LNCAP (cell line): ENCODE measurements at regions not wholly inside any gene's neighbourhood (a gene's known extent, or its start where the extent isn't known, plus 50 kb on each side); places are given as distances from the start of the nearest gene placed in this dataset.

Experiments used
- CTCF ChIP-seq: fragments of 450-650 bp; IDR thresholded peaks from 2 replicates; pipeline ENCODE4 v1.5.1; 2017; ENCODE audit warnings: mild to moderate bottlenecking

DNA sequence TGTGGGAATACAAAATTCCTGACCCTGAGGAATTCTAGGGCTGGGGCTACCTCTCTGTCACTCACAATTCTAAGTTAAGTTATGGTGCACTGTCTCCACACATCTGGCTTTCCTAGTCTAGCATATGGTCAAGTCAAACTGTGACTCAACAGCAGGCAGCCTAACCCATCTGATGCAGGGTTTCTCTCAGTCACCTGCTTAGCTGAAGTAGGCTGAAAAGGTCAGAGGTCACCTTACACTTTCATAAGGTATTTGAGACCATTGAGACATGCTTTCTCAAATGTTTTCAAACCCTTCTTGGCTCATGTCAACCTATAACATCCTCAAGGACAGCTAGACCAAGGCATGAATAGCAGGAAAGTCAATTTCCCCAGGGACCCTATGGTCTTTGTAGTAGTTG is 196.5 kb upstream of the STK26 start:
- TF ChIP-seq CTCF = no peak

GRCh38 chrX:131827935-131828334 is 195.2 kb upstream of the STK26 start:
- no peak; the same call in 1 of the 2 replicates for TF ChIP-seq CTCF

DNA sequence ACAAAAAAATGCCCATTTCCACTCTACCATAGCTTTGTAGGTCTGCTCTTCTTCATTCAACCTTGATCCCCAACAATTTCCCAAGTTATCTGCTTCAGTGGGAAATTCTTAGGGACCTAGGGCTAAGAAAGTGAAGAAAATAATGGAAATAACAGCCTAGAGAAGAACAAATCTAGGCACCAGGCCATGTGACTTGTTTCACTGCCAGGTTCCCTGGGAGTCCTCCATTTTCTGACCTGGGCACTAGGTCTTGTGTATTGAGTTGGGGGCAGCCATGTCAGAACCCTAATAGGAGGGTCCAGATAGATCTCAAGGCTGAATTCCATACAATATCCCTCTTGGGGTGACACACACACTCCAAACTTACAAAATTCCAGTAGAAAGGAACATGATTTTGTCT is 194.6 kb upstream of the STK26 start:
- no peak for TF ChIP-seq CTCF

GRCh38 chrX:131830400-131831184 is 192.5 kb upstream of the STK26 start:
- peak; percentile 49; the same call in 1 of the 2 replicates for TF ChIP-seq CTCF

DNA sequence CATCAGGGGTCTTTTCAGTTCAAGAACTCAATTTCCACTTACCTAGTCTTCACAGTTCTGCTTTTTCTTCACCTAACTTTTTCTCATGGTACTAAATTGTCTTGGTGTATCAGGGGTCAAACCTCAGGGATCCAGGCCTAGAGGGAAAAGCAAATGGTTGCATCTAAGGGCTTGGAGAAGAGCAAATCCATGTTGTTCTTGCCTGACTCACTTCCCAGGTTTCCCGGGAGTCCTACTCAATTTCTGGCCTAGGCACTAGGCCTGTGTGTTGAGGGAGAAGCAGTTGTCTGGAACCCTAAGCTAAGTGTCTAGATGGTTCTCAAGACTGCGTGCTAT is 191.9 kb upstream of the STK26 start:
- no peak for TF ChIP-seq CTCF

DNA sequence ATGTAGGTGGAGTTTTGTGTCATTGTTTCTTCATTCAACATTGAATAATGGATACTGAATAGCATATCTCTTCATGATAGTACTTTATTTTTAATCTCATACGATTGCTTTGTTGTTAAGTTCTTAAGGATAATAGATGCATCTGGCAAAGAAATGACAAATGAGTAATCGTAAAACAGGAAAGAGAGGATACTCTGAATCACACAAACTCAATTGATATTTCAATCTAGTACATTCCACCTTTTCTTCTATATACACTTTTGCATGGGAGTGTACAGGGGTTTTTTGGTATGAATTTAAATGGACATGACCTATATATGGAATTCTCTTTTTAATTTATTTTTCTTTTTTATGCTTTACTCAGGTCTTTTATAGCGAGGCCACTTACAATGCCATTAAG is 186.9 kb upstream of the STK26 start:
- no peak for TF ChIP-seq CTCF

DNA sequence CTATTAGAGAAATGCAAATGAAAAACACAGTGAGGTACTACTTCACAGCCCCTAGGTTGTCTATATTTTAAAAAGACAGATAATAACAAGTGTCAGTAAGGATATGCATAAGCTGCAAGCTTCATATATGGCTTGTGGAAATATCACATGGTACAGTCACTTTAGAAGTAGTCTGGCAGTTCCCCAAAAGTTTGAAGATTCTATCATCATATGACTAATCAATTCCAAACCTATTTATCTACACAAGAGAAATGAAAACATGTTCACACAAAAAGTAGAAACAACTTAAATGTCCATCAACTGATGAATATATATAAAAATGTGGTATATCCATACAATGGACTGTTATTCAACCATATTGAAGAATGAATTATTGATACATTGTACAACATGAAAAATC is 185.8 kb upstream of the STK26 start:
- TF ChIP-seq CTCF = no peak
